Keratinocyte (primary cell): ENCODE measurements at regions not wholly inside any gene's neighbourhood (a gene's known extent, or its start where the extent isn't known, plus 50 kb on each side); places are given as distances from the start of the nearest gene placed in this dataset.

ENCODE experiments used
- DNase-seq: peaks from one replicate; pipeline ENCODE4 v3.0.0-alpha.2; 2011; ENCODE audit warnings: low read depth, missing footprints, low spot score
- FAIRE-seq: peaks from 2 replicates; lab custom pipeline; 2011; peaks lifted over from hg19 to GRCh38; lab: Jason Lieb, UNC
- H2AFZ ChIP-seq: 2 replicates; pipeline ENCODE4 v1.6.0; 2012; ENCODE audit warnings: low read length, control low read depth, inconsistent platforms; ENCODE audit not compliant: control insufficient read depth
- H3K27ac ChIP-seq: 2 replicates; pipeline ENCODE4 v1.5.1; 2011; ENCODE audit warnings: low read length; ENCODE audit not compliant: control insufficient read depth, insufficient read depth
- H3K27me3 ChIP-seq: 3 replicates; pipeline ENCODE4 v1.6.0; 2011; ENCODE audit warnings: low read length; ENCODE audit not compliant: control insufficient read depth, insufficient read depth; ENCODE audit errors: extremely low read depth
- H3K36me3 ChIP-seq, 2 experiments: 2 replicates in 1 of 2; 3 replicates in 1 of 2; pipeline ENCODE4 v1.5.1; 2011; ENCODE audit warnings: low read length in 2 of 2, mild to moderate bottlenecking in 1 of 2; ENCODE audit not compliant: control insufficient read depth in 2 of 2, insufficient read depth in 2 of 2; ENCODE audit errors: extremely low read depth in 1 of 2
- H3K4me1 ChIP-seq: 3 replicates; pipeline ENCODE4 v1.5.1; 2011; ENCODE audit warnings: low read length; ENCODE audit not compliant: control insufficient read depth, insufficient read depth; ENCODE audit errors: extremely low read depth
- H3K4me2 ChIP-seq: 3 replicates; pipeline ENCODE4 v1.6.0; 2011; ENCODE audit warnings: low read depth, low read length; ENCODE audit not compliant: control insufficient read depth, insufficient read depth; ENCODE audit errors: extremely low read depth
- H3K4me3 ChIP-seq, 3 experiments: fragments of 200-600 bp in 1 of 3; sonication (generic) in 1 of 3; 2 replicates in 2 of 3; 3 replicates in 1 of 3; pipeline ENCODE4 v1.5.1; 2011 to 2016; ENCODE audit warnings: low read length in 3 of 3, mild to moderate bottlenecking in 3 of 3, control low read depth in 2 of 3, inconsistent platforms in 1 of 3, low read depth in 1 of 3, mixed read lengths in 1 of 3, mixed run types in 1 of 3, moderate library complexity in 1 of 3; ENCODE audit not compliant: control insufficient read depth in 2 of 3, insufficient read depth in 2 of 3; ENCODE audit errors: extremely low read depth in 1 of 3
- H3K79me2 ChIP-seq: 2 replicates; pipeline ENCODE4 v1.6.0; 2012; ENCODE audit warnings: low read length; ENCODE audit not compliant: control insufficient read depth, insufficient read depth
- H3K9ac ChIP-seq: 3 replicates; pipeline ENCODE4 v1.6.0; 2011; ENCODE audit warnings: low read length; ENCODE audit not compliant: control insufficient read depth, insufficient read depth; ENCODE audit errors: extremely low read depth
- H3K9me1 ChIP-seq: 3 replicates; pipeline ENCODE4 v1.6.0; 2011; ENCODE audit warnings: low read length; ENCODE audit not compliant: control insufficient read depth, insufficient read depth; ENCODE audit errors: extremely low read depth
- H3K9me3 ChIP-seq: 2 replicates; pipeline ENCODE4 v1.5.1; 2012; ENCODE audit warnings: low read depth, low read length; ENCODE audit not compliant: control insufficient read depth
- H4K20me1 ChIP-seq: 3 replicates; pipeline ENCODE4 v1.6.0; 2011; ENCODE audit warnings: low read length; ENCODE audit not compliant: control insufficient read depth, insufficient read depth; ENCODE audit errors: extremely low read depth
- CTCF ChIP-seq, 3 experiments: IDR thresholded peaks in 1 of 3; conservative IDR thresholded peaks in 1 of 3; optimal IDR thresholded peaks in 1 of 3; 2 replicates in 2 of 3; 3 replicates in 1 of 3; pipeline versions ENCODE3 to v1.5.1; 2011; ENCODE audit warnings: low read length in 3 of 3, mild to moderate bottlenecking in 3 of 3, moderate library complexity in 2 of 3, control low read depth in 1 of 3, inconsistent platforms in 1 of 3; ENCODE audit not compliant: insufficient read depth in 2 of 3; ENCODE audit errors: extremely low read depth in 1 of 3
- EZH2 ChIP-seq: IDR thresholded peaks from one replicate; pipeline ENCODE4 v1.6.1; 2012; ENCODE audit warnings: inconsistent platforms, mild to moderate bottlenecking, low read length, moderate library complexity
- dilution Hi-C: fragments of 300-500 bp; cut with MboI; formaldehyde crosslinking; loops from one replicate; pipeline ENCODE4 v1.7.0; 2020; ENCODE audit warnings: low sequenced_read_pairs; ENCODE audit not compliant: extremely low pct_ligation_motif_present

- dilution Hi-C loops = no loop called here
- Histone ChIP-seq H3K79me2 (no peaks in the 10 kb centered on the region), H2AFZ (no peak overlapping the region), H3K4me2 (no peak overlapping the region), H3K27me3 (no peaks in the 10 kb centered on the region), H3K9me3 (no peaks in the 10 kb centered on the region), H3K9ac (no peak overlapping the region), H3K36me3 (no peaks in the 10 kb centered on the region), H3K27ac (no peak overlapping the region), H3K4me3 (no peak overlapping the region), H4K20me1 (no peaks in the 10 kb centered on the region), H3K9me1 (no peaks in the 10 kb centered on the region), H3K4me1 (no peaks in the 10 kb centered on the region)
- no peak for FAIRE-seq
- DNase-seq = no peak
- TF ChIP-seq EZH2 = no peak
- no peak for TF ChIP-seq CTCF (optimal IDR thresholded peaks at IDR 0.05 in 1 of 3, IDR thresholded peaks at IDR 0.05 in 1 of 3, conservative IDR thresholded peaks at IDR 0.05 in 1 of 3; ENCODE audit: extremely low read depth in 1 of 3, insufficient read depth in 2 of 3, low read length in 3 of 3)
Observed at GRCh38 chr21:16932314-16932713, 580.5 kb upstream of the CXADR start.

GRCh38 chr21:16942703-16943102 is 570.1 kb upstream of the CXADR start:
- Histone ChIP-seq H3K4me3 (no peak overlapping the region), H2AFZ (no peak overlapping the region), H3K4me2 (no peak overlapping the region), H3K9me1 (no peaks in the 10 kb centered on the region), H3K27me3 (no peaks in the 10 kb centered on the region), H3K79me2 (no peaks in the 10 kb centered on the region), H3K27ac (no peak overlapping the region), H3K9ac (no peak overlapping the region), H3K36me3 (no peaks in the 10 kb centered on the region), H3K9me3 (no peaks in the 10 kb centered on the region), H3K4me1 (no peaks in the 10 kb centered on the region), H4K20me1 (no peaks in the 10 kb centered on the region)
- FAIRE-seq (peak; percentile 49), DNase-seq (no peak)
- dilution Hi-C loops = no loop called here
- TF ChIP-seq EZH2 (no peak), CTCF (optimal IDR thresholded peaks at IDR 0.05 in 1 of 3, IDR thresholded peaks at IDR 0.05 in 1 of 3, conservative IDR thresholded peaks at IDR 0.05 in 1 of 3; ENCODE audit: extremely low read depth in 1 of 3, insufficient read depth in 2 of 3, low read length in 3 of 3) (peak; percentile 66 to 69 (median 69))
